HK-2 (cell line): ENCODE measurements at regions not wholly inside any gene's neighbourhood (a gene's known extent, or its start where the extent isn't known, plus 50 kb on each side); places are given as distances from the start of the nearest gene placed in this dataset.

Source experiments
- DNase-seq: peaks from one replicate; pipeline ENCODE4 v3.0.0-alpha.2; 2018; ENCODE audit not compliant: unreplicated experiment

GRCh38 chr1:36717431-36717830 lies 234.7 kb upstream of the CSF3R start:
- DNase-seq: no peak

DNA sequence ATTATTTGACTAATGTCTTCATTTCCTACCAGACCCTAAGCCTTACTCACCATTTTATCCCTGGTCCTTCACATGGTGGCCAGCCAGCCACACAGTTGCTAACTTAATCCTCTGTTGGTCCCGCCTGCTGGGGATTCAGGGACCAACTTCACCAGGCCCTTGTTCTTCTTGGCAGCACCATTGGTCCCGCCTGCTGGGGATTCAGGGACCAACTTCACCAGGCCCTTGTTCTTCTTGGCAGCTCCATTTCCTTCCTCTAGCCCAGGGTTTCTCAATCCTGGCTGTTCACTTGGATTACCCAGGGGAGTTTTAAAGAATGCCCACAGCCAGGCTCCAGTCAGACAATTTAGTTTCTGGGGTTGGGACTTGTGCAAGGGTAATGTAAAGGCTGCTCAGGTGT lies 233.1 kb upstream of the CSF3R start:
- DNase-seq: no peak

- DNase-seq: no peak
These were observed 231.6 kb upstream of the CSF3R start for GRCh38 chr1:36714301-36714700.

GRCh38 chr1:36711480-36711879 lies 228.8 kb upstream of the CSF3R start:
- DNase-seq: no peak

- DNase-seq: no peak
These were observed 228.2 kb upstream of the CSF3R start for GRCh38 chr1:36710951-36711350.

DNA sequence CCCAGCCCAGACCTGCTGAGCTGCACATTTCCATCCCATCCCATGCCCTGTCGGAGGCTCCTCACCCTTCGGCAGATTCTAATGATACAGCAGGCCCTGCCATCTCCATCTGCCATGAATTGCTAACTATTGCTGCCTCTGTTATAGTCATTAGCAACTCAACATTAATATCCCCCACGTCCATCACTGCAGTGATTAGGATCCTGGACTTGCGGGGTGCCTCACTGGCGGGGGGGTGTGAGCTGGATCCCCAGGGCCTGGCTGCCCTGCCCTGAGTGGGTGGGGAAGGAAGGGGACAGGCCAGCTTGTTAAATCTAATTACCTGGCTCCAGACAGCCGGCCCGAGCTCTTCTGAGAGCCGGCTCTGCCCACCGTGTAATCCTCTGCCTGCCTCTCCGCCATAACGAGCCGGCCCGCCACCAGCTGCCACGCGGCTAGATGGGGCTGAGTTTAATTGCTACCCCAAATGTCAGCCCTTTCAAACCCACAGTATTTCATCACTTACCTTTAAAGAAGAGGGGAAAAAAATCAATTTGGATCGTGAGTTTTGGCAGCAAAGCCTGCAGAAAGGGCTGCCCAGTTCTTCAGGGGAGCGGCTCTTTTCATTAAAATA lies 227.3 kb upstream of the CSF3R start:
- DNase-seq: no peak

DNA sequence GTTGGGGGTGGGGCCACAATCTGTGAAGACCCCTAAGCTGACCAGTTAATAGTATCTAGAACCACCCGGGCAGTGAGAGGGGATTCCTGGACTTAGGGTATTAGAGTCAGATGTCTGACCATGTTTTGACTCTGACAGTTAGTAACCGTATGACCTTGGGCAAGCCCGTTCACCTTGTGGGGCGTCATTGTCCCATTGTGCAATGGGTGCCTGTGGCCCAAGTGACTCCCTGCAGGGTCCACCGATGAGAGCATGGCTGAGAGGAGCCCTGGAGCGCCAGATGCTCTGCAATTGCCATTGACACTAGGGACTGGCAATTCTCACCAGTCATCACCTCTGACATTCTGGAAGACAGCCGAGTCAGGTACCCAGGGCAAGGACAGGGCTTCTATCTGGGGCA lies 225.9 kb upstream of the CSF3R start:
- no peak for DNase-seq

- no peak for DNase-seq
These were observed 224.5 kb upstream of the CSF3R start for GRCh38 chr1:36707221-36707620.

- DNase-seq: no peak
These were observed 223.7 kb upstream of the CSF3R start for GRCh38 chr1:36706416-36706815.

GRCh38 chr1:36705629-36706028 lies 222.9 kb upstream of the CSF3R start:
- no peak for DNase-seq

DNA sequence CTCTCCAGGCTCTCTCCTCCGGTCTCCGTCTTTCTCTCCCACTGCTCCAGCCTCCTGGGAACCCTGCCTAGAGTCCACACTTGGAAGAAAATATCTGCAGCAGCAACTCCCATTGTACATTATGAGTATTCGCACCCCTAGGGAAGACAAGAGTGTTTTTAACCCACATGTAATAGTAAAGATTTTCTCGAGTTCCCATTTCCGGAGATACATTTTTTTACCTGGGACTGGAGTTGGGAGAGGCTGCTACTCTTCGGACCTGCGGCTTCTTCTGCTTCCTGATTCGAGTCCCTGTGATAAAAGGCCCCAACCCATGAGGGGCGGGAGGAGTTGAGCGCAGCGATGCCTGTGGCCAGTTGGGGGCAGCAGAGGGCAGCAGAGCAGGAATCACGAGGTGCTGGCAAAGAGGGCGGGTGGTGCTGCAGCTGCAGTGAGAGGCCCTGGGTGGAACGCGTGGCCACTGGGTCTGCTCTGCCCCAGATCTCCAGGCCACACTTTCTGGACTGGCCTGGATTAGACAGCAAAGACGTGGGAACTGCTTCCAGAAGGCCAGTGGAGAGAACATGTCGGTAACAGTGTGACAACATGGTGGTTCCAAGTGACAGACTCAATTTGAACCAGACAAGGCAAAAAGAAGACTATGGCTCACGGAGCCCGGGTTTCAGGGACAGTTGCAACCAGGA lies 221.0 kb upstream of the CSF3R start:
- peak; percentile 71 for DNase-seq

- no peak for DNase-seq
These were observed 220.2 kb upstream of the CSF3R start for GRCh38 chr1:36702963-36703362.

- no peak for DNase-seq
These were observed 216.6 kb upstream of the CSF3R start for GRCh38 chr1:36699113-36699911.

GRCh38 chr1:36697836-36698605 lies 215.3 kb upstream of the CSF3R start:
- no peak for DNase-seq

GRCh38 chr1:36696261-36696940 lies 213.7 kb upstream of the CSF3R start:
- DNase-seq: no peak

DNA sequence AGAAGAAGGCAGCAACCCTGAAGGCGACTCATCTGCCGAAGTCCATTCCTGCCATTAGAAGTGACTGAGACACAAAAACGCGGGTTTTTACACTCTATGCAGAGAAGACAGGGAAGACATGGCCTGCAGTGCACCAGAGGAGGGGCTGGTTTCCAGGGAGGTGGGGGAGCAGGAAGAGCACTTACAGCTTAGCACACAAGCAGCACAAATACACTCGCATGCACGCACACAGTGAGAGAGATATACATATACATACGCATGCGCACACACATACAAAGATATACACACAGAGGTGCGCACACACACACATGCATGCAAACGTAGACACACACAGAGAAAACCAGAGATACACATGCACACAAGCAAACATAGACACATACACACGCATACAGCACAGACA lies 210.9 kb upstream of the CSF3R start:
- DNase-seq: no peak

DNA sequence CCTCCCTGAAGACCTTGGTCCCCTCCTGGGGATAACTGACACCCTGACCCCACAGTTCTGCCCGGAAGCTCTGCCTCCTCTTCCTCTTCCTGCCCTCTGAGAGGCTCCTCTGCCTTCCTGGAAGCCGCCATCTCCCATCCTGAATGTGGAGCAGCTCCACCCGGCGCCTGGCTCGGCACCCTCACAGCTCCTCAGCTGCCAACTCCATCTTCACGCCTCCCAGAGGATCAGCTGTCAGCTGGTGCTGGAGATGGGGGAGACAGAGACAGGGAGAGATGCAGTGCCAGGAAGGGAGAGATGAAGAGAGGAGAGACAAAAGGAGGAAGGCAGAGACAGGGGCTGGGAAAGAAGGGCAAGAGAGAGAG lies 210.4 kb upstream of the CSF3R start:
- DNase-seq: no peak

GRCh38 chr1:36692465-36693160 lies 209.9 kb upstream of the CSF3R start:
- no peak for DNase-seq

DNA sequence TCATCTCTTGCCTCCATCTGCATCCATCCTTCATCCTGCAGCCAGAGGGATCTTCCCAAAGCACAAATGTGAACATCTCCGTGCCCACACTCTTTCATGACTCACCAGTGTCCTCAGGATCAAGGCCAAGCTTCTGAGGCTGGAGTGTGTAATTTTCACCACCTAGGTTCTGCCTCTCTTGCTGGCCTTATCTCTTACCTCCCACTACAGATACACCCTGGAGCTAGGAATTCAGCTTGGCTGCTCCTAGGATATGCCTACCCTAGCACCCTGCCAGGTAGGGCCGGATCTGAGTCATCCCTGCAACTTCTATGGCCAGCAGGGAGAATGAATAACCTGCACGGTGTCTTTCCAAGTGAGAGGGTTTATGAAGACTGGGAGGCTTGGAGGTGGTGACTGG lies 208.7 kb upstream of the CSF3R start:
- DNase-seq: peak; percentile 28

- DNase-seq: no peak
These were observed 207.3 kb upstream of the CSF3R start for GRCh38 chr1:36689992-36690391.

- no peak for DNase-seq
These were observed 204.6 kb upstream of the CSF3R start for GRCh38 chr1:36687312-36687711.
